T follicular helper cell (primary cell): ENCODE measurements at regions not wholly inside any gene's neighbourhood (a gene's known extent, or its start where the extent isn't known, plus 50 kb on each side); places are given as distances from the start of the nearest gene placed in this dataset.
A peak's percentile ranks its signal among the peaks of the same experiment; 100 is the strongest.
"Not testable (repeated sequence)": the region's sequence is repeated elsewhere in the genome, so short reads cannot be mapped to it uniquely, and the experiment has no call there.

Experiments used
- DNase-seq: peaks from one replicate; pipeline ENCODE4 v3.0.0-alpha.2; 2020; ENCODE audit warnings: low read depth

DNA sequence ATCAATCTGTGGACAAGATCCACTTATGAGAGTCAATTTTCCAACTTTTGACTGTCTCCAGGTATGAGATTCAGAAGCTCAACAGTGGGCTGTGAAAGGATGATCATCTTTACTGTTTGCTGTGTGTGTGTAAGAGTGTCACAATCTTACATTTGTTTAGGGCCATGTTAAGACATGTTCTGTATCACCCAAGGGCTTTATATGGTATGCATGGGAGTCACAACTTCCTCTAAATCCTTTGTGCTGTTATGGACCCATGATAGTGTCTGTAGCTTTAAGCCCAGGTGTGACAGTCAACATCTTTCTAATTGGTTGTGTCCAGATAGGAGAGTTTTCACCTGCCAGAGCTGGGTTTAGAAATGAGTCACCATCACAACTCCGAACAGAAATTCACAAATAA, 70.2 kb downstream of the ZNF726 start:
- DNase-seq = not testable (repeated sequence)

DNA sequence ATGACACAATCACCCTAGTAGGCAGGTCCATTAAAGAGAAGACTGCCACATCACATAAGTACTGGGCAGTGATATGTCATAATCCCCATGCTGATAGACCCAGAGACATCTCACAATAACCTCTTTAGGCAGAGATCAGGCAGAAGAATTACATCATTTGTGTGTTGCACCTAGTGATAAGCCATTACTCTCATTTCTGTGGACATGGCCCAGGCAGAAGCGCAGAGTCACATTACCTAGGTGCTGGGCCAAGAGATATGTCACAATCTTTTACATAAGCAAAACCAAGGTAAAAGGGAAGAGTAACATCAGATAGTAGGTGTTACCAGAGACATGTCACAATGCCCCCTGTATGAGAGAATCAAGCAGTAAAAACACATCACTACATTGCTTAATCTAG, 71.9 kb downstream of the ZNF726 start:
- no peak for DNase-seq

DNA sequence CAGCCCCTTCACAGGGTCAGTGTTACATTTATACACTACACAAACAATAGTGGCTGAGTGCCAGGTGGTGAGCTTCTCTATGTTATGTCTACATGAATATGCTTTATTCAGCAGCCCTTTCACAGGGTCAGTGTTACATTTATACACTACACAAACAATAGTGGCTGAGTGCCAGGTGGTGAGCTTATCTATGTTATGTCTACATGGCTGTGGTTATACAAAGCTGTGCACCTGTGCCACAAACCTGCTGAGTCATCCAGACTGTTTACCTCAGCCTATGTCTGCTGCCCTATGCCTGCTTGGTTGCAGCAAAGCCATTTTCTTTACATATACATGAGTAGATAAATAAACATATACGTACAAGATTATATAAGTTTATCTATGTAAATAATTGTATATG, 76.5 kb downstream of the ZNF726 start:
- no peak for DNase-seq

DNA sequence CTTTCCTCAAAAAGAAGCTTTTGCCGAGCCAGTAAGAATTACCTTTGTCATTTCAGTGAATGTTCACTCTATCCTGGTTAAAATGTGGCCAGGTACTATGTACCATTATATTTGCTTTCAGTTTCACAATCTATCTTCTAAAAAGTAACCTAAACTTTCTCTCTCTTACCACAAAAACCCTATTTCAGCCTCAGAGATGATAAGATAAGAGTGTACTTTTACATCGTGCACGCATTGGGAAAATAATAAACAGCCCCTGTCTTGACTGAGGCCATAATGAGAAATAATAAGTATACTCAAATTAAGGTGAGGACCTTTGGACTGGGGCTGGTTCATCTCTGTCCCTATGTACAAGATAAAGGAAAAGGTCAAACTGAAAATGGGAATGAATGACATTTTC, 77.7 kb downstream of the ZNF726 start:
- DNase-seq = no peak

DNA sequence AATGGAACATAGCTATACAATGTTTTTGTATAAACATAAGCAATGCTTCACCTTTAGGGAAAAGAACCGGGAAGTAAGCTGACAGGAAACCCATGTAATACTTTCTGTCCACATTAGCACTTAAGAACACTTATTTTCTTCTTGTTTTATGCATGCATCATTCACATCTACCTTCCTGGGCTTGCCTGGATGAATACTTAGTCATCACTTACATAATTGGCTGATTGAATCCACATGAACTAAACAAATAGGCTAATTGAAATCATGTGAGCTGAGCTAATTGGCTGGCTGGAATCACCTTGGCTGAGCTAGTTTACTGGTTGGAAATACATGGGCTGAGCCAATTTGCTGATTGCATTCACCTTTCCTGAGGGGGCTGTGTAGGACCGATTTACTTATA, 78.8 kb downstream of the ZNF726 start:
- DNase-seq = no peak

DNA sequence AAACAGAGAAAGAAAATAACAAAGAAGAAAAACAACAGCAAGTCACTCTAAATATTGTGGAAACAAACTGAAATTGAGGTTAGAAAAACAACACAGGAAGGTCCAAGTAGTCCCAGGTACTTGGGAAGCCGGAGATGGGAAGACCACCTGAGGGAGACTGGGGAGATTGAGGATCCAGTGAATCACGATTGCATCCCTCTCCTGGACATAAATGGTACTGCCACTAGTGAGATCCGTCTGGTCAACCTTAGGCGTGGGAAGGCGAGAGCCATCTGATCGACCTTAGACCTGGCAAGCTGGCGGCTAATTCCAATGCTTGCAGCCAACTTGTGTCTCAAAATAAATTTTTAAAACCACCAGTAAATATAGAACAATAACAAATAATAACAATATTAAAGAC, 81.9 kb downstream of the ZNF726 start:
- DNase-seq = no peak

DNA sequence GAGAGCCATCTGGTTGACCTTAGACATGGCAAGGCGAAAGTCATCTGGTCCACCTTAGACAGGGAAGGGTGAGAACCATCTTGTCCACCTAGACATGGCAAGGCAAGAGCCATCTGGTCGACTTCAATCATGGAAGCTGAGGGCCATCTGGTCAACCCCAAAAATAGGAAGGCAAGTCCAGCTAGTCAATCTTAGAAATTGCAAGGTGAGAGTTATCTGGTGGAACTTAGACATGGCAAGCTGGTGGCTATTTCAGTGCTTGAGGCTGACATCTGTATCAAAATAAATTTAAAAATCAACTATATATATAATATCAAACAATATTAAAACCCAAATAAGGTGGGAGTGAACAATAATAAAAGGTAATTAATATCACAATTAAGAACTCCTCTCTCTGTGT, 83.9 kb downstream of the ZNF726 start:
- DNase-seq = no peak

DNA sequence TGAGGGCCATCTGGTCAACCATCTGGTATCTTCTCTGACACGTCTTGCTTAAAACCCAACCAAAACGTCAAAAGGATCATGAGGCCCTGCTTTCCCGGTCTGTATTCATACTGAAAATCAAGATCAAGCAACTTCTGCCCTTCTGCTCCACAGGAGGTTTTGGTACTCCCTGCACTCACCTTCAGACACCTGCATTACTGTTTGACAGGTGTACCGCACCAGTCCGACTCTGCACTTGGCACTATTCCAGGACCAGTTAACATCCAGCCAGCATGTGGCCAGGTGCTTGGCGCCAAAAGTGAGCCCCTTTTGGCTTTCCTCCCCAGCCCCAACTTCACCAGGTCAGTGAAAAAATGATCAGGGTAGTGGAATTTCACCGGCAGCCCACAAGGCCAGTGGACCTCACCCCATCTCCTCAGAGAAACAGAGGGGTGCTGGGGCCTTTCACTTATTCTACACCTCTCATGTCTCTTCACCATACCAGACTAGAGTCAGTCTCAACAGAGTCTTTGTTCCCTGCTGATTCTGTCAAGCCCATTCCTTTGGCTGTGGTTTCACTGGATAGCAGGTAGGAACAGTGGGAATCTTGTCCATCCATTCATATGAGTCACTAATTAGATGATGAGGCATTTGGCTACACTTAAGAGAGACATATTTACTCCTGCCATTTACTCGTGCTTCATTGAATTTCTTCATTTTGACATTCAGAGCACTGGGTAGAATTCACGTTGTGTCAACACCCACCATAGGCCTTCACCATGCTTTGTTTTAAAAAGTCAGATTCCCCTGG, 85.3 kb downstream of the ZNF726 start:
- DNase-seq = no peak

DNA sequence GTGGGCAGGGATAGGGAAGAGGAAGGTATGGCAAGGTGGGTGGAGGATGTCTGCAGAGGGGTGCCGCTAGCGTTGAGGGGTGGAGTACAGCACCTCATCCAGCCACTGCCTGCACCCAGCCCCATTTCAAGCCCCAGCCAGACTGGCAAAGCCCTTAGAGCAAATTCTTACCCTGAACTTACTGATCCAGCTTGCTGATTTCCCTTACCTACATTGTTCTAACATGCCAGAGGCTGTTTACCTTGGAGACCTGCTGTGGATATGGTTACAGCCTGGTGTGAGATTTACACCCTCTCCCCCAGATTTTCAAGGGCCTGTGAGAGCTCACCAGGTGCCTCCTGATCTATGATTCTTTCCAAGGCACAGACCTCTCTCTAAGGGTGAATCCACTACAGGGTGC, 86.0 kb downstream of the ZNF726 start:
- DNase-seq = no peak

DNA sequence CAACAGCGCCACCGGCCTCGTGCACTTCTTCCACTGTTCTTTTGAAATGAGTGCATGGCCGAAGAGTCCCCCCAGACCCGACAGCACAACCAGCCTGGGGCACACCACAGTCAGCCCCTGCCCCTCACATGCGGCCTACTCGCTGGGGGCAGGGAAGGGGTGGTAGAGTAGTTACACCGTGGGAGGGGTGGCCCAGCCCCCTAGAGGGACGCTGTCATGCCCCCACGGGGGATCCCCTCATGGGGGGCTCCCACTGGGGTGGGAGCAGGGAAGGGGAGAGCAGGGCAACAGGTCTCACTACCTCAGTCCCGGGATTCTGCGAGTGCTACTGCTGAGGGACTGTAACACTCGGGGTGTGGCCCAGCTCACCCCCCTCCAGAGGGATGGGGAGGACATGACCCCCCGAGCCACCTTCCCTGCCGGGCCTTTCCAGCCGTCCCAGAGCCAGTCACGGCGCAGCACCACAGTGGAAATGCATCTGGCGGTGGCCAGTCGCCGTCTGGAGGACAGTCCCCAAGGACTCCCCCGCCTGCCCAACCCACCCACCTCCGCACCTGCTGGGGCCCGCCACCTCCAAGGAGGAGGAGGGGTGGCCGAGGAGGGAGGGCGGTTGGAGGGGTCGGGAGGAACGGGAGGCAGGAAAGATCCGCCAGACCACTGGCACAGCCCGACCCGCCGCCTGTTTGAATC, 84.6 kb upstream of the ZNF254 start:
- DNase-seq = no peak

DNA sequence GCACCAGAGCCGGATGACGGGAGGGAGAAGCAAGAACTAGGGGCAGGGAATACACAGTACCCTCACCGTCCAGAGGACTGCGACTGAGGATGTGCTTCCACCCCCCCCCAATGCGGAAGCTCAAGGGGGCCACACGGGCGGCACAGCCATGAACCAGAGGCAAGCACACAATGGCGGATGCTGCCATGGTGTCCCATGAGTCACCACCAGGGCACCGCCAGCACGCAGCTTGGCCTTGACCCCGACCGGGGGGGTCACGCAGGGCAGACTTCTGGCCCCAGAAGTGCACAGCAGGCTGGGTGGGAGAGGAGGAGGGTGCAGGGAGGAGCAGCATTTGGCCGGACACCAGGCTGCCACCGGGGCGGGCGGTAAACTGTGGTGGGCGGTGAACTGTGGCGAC, 83.5 kb upstream of the ZNF254 start:
- no peak for DNase-seq

DNA sequence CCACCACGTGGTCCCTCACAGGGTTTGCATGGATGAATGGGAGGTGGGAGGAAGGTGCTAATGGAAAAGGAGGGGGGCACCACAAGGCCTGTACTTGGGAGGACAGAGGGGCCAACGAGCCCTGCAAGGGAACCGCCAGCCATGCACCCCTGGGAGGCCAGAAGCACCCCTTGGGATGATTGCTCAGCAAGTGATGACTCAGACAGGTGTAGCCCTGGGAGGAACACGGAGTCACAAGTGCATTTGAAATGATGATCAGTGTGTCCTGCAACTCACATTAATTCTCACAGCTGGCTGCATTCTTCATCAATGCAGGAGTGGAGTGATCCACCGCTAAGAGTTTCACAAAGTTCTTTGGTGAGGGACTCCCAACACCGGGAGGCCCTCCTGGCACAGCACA, 82.8 kb upstream of the ZNF254 start:
- DNase-seq = no peak

DNA sequence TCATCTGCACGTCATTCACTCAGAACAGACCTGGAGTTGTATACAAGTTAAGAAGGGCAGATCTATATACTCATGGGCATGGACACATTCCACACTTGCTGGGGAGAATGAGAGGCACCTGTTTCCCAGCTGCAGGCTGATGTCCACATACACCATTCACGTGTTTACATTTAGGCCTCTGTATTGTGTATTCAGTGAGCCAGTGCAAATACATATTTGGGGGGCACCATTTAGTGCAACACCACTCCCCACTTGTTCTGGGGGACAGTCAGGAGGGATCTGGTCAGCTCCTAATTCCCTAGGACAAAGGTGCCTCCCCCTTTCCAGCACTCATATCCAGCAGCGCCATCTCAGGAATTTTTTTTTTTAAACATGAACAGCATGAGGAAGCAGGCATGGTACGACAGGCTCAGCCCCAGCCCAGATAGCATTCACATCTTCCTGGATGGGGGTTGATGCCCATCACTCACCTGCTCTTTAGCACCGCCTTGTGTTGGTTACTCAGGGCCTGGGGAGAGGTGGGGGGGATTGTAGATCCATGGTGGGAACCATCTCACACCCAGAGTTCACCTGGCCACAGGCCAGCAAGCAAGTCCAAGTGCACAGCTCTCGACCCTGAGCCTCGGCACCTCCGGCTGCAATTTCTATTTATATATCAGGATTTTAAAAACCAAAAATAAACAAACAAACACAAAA, 56.9 kb upstream of the ZNF254 start:
- DNase-seq = no peak

DNA sequence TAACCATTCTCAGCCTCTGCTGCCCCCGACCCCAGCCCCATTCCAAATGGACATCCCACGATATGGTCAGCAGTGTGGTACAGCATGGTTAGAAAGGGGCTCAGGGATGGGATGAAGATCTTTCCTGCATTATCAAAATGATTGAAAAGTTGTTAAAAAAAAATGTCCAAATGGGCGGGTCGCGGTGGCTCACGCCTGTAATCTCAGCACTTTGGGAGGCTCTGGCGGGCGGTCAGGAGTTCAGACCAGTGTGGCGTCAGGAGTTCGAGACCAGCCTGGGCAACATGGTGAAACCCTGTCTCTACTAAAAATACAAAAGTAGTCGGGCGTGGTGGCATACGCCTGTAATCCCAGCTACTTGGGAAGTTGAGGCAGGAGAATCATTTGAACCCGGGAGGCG, 54.3 kb upstream of the ZNF254 start:
- no peak for DNase-seq

DNA sequence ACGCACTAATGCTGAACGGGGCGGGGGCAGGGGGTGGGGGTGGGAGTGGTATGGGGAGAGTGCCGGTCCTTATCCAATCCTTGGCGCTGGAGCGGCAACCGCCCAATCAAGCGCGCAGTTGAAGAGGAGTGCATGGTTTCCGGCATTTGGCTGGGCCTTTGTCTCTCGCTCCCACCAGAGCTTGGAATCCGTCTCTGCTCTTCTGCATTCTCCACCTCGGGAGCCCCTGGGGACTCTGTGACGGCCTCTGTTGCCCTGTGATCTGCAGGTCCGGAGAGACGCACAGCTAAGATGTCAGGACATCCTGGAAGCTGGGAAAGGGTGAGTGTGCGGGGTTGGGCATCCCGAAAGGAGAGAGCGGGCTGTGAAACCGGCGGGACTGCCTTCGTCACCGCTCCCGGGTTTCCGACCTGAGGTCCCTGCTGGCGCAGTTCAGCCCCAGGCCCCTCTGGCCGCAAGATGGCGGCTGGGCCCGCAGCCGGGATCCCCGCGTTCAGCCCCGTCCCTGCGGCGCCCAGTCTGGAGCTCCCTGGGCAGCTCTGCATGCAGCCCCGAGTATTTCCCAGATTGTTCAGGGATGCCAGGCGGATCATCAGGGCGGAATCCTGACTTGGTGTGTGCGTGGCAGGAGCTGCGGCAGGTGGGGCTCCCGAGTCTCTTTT, 53.6 kb upstream of the ZNF254 start:
- DNase-seq = peak; percentile 81

DNA sequence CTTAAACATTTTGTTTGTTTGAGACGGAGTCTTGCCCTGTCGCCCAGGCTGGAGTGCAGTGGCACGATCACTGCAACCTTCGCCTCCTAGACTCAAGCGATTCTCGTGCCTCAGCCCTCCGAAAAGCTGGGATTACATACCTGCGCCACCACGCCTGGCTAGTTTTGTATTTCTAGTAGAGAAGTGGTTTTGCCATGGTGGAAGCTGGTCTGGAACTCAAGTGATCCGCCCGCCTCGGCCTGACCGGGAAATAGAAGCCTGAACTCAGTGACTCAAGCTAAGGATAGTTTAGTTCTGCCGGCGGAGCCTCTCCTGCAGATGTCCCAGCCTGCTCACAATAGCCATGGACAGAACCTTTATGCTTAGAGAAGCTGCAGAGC, 53.0 kb upstream of the ZNF254 start:
- no peak for DNase-seq

DNA sequence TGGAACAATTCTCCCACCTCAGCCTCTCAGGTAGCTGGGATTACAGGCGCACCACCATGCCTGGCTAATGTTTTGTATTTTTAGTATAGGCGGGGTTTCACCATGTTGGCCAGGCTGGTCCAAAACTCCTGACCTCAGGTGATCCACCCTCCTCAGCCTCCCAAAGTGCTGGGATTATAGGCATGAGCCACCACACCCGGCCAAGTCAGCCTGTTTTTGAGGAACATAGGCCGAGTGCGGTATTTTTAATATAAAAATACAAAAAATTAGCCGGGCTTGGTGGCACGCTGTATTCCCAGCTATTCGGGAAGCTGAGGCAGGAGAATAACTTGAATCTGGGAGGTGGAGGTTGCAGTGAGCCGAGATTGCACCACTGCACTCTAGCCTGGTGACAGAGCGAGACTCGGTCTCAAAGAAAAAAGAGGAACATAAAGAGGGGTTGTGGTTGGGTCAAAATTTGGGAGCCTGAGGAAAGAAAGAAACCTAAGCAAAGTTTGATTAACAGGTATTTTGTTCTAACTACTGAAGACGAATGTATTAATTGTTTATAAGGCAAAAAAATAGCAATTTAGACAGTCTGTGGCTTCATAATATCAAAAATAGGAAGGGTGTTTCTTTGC, 51.6 kb upstream of the ZNF254 start:
- DNase-seq = not testable (repeated sequence)
